Hindlimb muscle (tissue), 1 donor: ENCODE measurements at regions not wholly inside any gene's neighbourhood (a gene's known extent, or its start where the extent isn't known, plus 50 kb on each side); places are given as distances from the start of the nearest gene placed in this dataset.

Experiments
- DNase-seq: peaks from one replicate; pipeline ENCODE4 v3.0.0-alpha.2; 2013

DNA sequence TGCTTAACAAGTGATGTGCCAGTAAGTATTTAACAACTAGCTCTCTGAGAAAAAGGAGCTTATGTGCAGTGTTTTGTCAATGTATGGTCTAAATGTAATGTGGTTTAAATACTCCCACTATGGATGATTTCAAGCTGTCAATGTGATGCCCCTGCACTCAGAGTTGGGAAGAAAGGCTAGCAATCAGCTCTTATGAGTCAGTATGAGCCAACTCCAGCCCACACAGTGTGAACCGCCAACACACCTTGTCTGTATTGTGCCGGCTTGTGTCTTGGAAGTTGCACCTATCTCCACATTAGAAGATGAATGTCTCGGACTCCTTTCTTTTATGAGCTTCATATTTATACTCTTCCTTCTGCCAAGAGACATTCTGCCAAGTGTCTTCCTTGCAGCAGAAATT lies 703.8 kb upstream of the RAB6C start:
- DNase-seq: no peak

DNA sequence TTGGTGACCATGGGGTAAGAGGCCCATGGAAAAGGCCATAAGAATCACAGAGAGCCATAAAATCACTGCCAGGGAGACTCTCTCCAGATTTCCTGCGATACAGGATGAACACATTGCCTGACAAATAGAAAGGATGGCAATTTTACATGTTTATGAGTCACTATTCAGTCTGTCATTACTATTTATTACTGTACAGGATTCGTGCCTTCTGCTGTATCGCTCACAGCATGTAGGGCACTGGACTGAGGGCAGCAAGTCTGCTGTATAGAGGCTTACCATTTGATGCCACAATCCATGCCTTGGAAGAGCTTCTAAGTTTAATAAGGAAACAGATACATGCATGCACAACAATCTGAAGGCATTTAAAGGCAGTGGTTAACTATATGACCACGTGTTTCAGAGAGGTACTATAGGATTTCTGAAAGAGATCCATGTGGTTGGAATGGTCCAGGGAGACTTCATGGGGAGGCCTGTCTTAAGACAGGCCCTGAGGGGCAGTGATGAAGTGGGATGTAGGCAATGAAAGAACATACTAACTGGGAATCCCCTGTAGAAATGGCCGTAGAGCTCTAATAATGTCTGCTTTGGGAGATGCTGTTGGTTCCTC lies 702.4 kb upstream of the RAB6C start:
- no peak for DNase-seq

DNA sequence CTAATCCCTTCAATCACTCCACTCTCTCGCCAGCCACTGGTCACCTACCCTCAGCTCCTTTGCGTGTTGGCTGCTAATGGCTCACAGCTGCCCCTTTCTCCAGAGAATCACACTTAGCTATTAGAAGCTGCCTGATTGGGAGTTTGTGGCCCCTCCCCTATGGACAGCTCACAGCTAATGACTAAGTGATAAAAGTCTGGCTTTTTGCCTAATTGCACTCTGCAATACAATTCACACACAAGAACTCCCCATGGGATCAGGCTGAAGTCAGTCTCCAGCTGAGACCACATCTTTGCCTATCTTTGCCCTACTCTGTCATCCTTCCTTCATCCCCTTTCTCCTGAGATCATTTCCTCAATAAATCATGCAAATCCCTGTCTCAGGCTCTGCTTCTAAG lies 701.9 kb upstream of the RAB6C start:
- no peak for DNase-seq

DNA sequence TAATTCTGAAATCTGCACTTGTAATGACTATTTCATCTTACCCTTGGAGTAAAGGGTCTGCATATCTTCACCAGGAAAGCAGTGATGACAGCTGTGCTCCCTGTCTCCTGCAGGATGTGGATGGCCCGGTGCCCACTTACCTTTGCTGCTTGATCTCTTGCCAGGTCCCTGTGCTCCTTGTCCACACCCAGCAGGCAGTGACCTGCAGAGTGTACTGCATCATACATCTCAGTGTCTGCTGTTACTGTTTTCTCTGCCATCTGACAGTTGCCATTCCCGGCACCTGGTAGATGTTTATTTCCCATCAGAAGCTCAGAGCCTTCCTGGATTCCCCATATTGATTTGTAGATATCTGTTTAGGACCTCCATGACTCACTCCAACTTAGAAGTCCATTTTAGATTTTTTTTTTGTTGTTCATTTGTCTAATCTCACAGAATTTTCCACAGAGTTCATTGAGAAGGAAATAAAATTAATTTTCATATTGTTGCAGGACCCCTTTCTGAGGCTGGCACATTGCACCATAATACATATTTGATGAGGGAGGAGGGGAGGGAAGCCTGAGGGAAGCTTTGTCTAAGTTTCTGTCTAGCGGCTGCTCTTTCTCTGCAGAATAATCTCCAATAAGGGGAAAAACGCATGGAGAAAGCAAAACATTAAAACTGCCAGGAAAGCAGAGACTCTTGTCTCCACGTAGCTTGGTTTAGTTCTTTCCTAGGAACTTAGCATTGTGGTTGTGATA lies 697.5 kb upstream of the RAB6C start:
- DNase-seq: no peak

DNA sequence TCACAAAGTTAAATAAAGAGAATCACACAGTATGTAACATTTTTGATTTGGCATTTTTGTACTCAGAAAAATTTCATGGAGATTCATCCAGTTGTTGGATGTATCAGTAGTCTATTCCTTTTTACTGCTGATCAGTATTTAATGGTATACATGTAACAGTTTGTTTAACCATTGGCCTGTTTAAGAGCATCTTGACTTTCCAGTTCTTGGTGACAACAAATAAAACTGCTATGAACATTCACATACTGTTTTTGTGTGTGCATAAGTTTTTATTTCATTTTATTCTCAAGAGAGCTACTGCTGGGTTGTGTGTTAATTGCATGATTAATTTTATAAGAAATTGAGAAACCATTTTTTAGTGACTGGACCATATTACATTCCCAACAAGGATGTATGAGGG lies 694.5 kb upstream of the RAB6C start:
- DNase-seq: no peak

DNA sequence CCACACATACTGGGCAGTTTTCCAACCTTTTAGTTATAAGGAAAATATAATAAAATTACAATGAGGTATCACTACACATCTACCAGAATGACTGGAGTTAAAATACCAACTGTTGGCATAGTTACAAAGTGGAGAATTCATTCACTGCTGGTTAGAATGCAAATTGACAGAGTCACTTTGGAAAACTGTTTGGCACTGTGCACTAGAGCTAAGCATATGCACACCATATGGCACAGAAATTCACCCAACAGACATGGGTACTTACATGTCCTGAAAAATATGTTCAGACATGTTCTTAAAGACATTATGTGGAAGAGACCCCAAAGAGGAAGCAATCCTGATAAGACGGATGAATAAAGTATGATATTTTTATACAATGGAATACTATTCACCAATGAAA lies 686.1 kb upstream of the RAB6C start:
- no peak for DNase-seq

DNA sequence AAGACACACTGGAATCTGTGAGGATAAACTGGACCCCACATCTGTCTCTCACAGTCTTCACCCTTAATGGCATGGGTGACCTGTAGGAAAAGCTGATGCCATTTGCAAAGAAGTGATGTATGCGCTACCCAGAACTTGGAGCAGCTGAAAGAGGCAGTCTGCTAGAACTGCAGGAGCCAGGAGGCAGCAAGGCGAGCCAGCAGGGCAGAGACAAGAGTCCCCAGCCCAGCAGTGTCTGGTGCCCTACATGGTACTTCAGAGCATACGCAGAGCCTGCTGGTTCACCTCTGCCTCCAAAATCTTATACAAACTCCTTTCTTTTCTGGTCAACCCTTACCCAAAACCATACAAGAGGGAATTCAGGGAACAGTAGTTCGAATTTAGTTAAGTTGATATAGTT lies 683.1 kb upstream of the RAB6C start:
- no peak for DNase-seq

DNA sequence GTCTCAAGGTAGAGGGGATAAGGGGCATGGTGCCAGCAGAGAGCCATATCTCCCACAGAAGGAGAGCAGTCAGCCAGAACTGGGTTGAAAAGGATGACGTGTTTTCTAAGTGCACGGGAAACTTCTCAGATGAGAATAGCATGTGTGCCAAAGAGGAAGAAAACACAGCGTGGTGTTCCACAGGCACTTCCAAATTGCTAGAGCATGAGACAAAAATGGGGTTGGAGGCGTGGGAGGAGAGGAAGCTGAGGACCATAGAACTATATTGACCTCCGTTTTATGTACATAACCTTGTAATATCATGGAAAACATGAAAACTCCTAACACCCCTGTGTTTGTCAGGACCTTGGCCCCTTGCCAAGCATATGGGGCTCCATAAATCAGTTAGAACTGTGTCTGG lies 682.7 kb upstream of the RAB6C start:
- DNase-seq: peak; percentile 61

DNA sequence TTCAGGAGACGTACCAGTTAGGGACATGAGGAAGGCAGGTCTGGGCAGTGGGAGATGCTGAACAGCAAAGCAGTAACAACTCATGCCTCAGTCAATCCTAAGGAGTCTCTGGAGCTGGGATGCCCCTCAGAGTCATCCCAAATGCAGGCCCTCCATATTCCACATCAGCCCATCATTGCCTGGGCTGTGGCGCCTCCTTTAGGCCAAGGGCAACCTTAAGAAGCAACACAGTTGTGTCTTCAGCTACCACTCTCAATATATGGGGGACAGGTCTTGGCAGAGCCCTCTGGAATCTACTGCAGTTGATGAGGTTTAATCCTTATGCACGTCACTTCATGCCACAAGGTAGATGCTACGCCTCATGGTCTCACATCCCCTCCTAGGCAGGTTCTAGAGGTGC lies 682.0 kb upstream of the RAB6C start:
- DNase-seq: no peak

DNA sequence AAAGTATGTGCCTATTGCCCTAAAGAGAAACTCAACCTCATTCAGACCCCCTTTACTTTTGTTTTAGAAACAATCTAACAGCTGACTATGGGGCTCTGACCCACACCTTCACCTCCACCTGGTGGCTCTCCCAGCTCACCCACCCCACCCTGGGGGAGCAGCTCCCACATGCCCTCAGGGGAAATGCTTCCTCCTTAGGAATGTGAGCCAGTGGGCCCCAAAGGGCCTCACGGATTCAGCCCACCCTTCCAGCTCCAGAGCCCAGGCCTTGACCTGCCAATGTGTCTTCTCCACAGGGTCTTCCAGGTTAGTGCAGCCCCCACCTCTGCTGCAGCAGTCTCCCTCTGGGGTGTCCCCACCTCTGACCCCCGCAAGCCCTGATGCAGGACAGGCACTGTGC lies 680.1 kb upstream of the RAB6C start:
- no peak for DNase-seq

DNA sequence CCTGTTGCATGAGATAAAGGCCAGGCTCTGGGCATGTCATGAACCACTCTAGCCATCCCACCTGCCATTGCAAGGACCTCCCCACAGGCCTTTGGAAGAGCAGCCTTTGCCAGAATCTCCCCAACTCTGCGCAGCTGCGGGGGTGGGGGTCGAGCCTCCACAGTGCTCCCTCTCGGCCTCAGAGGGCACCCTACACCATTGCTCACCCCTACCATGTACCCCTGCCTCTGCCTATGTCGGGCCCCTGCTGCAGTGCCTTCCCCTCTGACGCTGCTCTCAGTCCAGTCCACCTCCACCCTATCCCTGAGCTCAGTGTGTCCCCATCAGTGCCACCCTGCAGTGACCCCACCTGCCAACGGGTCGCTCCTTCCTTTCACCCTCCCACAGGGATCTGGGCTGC lies 679.7 kb upstream of the RAB6C start:
- DNase-seq: no peak

DNA sequence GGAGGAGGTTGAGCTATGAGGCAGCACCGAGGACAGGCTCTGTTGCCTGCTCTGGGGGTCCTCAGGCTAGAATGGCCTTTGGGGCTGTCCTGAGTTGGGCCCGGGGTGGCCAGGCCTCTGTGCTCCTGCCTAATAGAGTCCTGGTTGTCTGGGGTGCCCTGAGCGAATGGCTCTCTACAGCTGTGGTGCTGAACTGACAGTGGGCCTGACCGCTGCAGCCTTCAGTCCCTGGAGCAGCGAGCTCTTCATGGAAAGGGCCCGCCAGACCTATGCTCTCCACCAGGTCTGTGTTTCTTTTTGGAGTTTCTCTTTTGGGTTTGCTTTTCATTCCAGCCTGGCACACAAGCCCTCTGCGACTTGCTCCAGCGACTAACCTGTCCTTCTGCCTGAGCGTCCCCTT lies 679.0 kb upstream of the RAB6C start:
- no peak for DNase-seq

DNA sequence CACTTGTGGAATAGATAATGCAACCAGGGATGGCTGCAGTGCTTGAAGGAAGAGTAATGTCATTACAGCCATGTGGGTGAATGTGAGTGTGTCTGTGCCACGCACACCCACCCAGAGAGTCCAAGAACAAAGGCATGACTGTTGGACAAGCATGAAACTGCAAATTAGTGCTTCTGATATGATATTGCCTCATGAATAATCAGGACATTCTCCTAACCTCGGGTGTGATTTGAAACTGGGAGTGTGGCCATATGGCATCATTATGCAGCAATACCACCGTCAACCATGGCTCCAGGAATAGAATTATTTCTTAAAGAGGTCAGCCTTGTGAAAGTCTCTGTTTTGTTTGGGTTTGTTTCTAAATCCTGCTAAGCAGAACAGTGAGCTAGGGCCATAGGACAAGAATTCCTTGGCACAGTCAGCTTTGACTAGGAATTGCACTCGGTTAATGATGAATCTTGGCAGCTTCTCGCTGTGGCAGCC lies 678.0 kb upstream of the RAB6C start:
- peak; percentile 31 for DNase-seq

DNA sequence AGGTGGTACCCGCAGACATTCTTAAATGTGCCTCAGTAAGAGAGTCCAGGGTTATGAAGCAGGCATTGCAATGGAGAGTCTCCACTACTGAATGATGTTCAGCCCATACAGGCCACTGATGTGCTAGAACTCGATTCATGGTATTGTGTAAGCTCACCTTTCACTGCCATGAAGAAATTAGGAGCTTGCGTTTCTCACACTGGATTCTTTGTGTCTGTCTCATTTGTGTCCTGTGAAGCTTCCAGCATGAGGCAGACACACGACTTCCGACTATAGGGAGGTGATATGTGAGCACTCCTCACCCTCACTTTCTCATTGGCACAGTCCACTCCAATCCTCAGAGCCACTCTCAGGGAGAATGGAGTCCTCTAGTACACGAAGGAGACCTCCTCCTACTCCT lies 677.4 kb upstream of the RAB6C start:
- no peak for DNase-seq

DNA sequence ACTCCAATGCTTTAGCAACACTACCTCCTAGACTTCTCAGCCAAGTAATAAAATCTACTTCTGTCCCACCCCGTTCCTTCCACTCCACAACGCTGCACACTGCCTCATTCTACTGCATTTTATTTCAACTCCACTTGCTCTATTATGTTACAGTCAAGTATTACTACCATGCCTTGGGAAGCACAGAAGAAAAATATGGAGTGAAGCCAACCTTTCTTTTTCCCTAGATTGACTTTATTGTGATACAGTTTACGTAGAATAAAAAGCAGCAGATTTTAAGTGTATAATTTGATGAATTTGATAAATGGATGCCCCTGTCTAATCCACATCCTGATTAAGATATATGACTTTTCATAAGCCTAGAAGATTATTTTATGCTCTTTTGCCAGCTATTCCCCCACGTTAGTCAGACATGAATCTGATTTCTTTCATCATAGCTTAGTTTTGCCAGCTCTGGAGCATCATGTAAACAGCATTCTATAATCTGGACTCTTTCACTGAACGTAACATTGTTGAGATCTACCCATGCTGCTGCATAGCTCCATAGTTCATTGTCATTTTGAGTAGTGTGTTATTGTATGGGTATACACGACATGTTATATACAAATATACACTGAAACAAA lies 676.8 kb upstream of the RAB6C start:
- DNase-seq: no peak

DNA sequence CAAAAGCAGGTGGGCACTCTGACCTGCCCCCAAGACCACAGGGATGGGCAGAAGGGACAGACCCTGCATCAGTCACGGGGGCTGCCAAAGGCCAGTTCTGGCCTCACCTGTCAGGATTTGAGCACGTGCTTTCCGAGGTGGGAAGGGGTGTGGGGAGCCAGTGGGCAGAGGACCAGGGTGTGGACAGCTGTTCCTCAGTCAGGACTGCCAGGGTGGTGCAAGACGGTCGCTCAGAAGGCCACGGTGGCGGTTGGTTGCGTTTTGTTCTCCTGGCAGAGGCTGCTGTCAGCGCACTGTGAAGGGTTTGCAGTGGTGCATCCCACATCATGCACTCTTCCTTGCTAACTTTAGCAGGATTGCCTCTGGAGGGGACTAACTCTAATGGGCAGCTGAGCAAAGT lies 665.3 kb upstream of the RAB6C start:
- DNase-seq: no peak

DNA sequence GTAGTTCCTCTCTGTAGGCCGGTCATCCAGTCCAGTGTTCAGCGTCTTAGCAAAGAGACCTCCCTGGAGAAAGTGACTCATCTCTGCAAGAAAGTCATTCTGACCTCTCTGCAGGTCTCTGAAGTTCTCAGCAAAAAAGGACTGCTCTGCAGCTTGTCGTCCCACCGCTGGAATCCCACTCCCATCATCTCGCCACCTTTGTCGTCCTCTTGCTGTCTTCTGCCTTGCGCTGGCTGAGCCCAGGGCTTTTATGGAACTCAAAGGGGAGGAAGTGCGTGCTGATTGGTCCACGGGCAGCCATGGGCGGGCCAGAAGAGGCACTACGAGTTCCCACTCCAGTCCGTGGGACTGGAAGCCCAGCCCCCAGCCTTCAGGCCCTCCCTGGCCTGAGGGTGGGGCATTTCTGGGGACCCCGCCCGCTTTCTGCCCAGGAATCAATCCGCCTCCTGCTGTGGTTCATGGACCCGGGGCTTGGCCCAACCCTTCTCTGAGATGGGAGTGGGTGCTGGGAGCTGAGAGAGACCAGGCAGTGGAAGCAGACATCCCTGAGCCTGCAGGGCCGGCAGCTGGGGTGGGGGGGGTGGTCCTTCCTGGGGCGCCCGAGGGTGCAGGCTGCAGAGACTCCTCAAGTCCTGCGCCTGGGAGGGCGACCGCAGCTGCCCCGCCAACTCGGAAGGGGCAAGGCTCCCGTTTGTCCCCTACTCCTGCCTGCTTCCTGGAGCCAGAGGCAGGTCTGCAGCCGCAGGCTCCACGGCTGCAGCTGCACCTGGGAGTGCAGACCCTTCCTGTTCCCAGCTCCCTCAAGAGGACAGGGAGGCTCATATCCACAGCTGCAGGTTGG lies 660.7 kb upstream of the RAB6C start:
- no peak for DNase-seq

DNA sequence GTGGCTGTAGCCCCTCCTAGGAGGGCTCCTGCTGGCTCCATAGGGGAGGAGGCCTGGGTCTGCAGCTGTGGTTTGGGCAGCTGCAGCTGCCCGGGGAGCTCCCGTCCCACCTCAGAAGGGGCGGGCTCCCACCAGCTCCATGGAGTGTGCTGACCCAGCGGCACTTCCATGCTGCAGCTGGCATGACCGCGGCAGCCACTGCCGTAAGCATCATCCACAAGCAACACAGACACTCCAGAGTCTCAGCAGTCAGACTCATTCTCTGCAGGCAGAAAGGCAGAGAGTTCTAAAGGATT lies 660.1 kb upstream of the RAB6C start:
- no peak for DNase-seq

DNA sequence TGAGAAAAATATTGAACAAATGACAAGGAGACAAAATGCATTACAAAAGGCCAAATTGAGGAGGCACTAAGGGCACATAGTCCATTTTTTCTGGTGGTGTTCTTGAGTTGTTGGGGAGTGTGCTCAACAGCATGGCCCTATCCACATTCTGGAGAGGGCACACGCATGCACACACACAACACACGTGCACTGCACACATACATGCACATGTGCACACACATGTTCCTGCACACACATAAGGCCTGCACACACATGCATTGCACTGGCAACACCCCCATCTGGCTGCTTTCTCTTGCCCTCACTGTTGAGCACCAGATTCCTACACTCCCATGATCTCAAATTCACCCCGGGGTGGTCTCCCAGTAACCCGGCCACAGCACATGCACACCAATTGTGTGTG lies 659.2 kb upstream of the RAB6C start:
- no peak for DNase-seq

DNA sequence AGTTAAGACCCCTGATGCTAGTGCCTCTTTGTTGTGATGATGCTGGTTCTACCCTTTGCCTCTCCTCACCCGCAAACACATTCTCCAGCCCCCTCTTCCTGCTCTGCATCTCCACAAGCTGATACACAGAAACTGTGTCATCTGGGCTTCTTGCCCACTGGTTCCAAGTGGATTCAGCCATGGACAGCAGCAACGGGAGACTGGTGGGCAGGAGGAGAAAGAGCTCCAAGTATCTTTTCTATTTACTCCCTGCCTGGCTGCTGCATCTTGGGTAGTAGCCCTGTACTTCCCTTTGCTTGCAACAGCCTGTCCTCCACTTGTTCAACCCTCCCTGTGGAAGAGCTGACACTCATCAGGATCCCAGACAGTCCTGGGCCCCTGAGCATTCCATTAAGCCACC lies 655.1 kb upstream of the RAB6C start:
- no peak for DNase-seq

DNA sequence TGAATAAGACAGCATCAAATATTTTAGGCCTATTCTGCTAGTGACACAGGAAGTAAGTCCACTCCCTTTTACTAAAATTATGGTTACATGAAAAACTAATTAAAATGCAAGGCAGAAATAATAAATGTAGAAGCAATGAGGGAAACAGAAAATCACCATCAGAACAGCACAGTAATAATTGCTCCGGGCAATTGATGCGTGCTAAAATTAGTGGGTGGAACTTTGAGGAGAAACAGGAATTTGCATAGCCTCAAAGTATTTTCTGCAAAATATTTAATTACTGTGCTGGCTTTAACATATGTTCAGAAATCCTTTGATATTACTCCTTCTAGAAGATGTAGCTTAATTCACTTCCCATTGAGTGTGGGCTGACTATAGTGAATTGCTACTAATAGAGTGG lies 654.3 kb upstream of the RAB6C start:
- DNase-seq: no peak

DNA sequence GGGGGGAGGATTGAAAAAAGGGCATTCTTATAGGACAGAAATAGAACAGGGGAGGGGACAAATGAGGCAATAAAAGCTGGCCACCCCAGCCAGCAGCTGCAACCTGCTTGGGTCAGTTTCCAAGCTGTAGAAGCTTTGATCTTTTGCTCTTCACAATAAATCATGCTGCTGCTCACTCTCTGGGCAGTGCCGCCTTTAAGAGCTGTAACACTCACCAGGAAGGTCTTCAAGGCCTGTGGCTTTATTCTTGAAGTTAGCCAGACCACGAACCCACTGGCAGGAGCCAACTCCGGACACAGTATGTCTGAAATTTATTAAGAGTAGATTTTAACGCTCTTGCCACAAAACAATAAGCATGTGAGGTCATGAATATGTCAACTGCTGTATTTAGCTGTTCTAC lies 649.9 kb upstream of the RAB6C start:
- no peak for DNase-seq

DNA sequence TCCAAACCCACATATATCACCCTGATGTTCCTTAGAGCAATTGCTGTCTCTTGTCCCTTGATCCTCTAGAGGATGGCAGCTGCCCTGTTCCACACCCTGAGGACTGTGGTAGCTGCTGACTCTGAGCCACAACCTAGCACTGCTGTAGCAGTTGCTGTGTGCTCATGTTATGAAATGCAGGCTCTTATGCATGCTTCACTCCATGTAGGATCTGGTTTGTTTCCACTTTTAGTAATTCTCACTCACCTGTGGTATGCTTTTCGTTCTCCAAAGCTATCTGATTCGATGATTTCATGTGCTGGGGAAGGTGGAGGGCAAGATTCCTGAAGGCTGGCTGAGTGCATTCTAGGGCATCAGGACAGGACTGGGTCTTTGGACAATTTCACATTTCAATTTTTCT lies 649.0 kb upstream of the RAB6C start:
- DNase-seq: no peak

DNA sequence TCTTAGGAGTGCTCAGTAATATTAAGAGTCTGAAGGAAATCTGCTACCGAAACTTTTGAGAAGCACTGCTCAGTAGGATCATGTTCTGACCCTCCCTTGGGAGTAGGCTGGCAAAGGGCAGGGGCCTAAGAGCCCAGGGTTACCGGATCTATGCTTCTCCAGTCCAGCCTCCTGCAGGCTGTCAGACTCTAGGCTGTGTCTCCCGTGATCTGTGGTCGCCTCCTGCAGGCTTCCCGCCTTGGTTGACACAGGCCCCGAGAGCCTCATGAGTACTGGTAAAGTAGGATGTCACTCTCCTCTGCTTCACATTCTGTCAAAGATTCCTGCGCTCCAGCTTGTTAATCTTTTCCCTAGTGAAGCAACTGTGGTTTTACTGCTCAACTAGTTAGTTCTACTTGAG lies 647.8 kb upstream of the RAB6C start:
- DNase-seq: no peak
